ENCODE measurements at regions not wholly inside any gene's neighbourhood (a gene's known extent, or its start where the extent isn't known, plus 50 kb on each side); places are given as distances from the start of the nearest gene placed in this dataset.

DNA sequence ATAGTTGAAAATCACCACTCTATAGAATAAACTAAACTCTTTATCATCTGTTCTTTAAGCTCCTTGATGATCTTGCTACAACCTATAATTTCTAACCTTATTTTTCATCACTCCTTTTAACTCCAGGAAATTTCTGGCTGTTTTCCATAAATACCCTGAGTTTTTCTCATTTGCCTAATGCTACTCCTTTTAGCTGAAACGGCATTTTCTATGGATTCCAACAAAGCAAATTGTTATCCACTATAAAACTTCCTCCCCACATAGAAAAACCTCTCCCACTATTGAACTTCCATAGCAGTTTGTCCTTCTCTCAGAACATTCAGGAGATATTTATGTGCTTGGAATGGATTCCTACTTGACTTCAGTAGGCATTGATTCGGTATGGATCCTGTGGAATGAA lies 122.8 kb downstream of the SLC41A2 start:
- TF ChIP-seq CTCF (IDR thresholded peaks at IDR 0.05), result no peak
- no peak for TF ChIP-seq TCF7L2 (IDR thresholded peaks at IDR 0.05; ENCODE audit: low read depth, low read length)
